HG03095 (cell line): ENCODE measurements at regions not wholly inside any gene's neighbourhood (a gene's known extent, or its start where the extent isn't known, plus 50 kb on each side); places are given as distances from the start of the nearest gene placed in this dataset.
A peak's percentile ranks its signal among the peaks of the same experiment; 100 is the strongest.

ENCODE experiments used
- ATAC-seq: cut with Tn5 transposase; IDR thresholded peaks from one replicate; pipeline ENCODE4 v1.9.1; 2021; ENCODE audit warnings: moderate library complexity; ENCODE audit not compliant: unreplicated experiment

GRCh38 chr3:30350901-30351300 is 255.5 kb upstream of the TGFBR2 start:
- ATAC-seq, result no peak

DNA sequence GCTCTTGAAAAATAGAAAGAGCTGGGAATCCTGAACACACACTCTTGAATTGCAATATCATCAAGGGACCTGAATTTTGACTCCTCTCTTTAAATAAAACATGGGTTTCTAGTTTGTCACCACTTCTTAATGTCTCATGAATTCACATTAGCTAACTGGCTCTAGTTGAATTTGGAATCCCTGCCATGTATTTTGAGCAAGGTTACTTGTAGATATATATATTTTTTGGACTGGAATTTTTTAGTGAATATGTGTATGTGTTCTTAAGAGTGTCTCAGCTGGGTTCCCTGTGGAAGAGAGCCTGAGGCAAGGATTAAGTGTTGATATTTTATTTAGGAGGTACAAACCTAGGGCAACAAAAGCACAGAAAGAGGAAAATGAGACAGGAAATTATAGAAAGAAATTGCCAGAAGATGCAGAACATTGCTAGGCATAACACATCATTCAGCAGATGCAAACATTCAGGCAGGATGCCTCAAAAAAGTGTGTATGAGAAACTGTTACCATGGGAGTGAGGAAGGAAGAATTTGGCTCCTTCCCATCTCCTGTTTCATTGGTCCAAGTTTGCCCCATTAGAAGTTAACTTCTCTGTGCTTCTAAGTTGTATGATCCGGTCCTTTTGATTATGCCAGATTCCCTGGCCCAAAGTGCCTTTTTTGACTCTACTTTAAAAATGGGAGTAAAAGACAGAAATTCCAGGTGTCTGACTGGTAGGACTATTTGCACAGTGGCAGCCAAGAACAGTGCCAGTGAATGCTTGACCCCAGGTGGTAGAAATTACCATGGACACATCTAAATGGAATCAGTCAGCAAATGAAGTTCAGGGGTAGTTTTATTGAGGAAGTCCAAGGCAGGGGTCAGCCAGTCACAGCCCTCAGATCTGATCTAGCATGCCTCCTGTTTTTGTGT is 253.7 kb upstream of the TGFBR2 start:
- no peak for ATAC-seq

GRCh38 chr3:30353711-30354467 is 252.5 kb upstream of the TGFBR2 start:
- ATAC-seq, result peak; percentile 95

DNA sequence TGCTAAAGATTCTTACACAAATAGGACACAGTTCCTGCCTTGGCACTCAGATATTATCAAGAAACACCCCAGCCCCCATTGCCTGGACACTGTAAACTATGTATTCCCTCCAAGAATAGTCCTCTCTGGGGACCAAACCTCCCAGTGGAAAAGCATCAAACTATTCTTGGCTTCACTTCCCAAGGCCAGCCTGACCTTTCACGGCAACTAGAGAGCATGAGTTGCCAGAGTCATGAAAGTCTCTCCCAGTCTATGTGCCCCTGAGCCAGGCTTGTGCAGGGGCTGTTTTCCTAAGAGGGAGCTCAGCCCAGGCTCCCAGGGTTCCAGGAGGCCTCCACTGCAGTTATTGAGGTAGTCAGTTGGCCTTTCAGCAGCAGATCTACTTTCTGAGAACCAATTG is 251.9 kb upstream of the TGFBR2 start:
- no peak for ATAC-seq

GRCh38 chr3:30354972-30355371 is 251.4 kb upstream of the TGFBR2 start:
- no peak for ATAC-seq

- no peak for ATAC-seq
These were observed 250.8 kb upstream of the TGFBR2 start for GRCh38 chr3:30355622-30356021.

DNA sequence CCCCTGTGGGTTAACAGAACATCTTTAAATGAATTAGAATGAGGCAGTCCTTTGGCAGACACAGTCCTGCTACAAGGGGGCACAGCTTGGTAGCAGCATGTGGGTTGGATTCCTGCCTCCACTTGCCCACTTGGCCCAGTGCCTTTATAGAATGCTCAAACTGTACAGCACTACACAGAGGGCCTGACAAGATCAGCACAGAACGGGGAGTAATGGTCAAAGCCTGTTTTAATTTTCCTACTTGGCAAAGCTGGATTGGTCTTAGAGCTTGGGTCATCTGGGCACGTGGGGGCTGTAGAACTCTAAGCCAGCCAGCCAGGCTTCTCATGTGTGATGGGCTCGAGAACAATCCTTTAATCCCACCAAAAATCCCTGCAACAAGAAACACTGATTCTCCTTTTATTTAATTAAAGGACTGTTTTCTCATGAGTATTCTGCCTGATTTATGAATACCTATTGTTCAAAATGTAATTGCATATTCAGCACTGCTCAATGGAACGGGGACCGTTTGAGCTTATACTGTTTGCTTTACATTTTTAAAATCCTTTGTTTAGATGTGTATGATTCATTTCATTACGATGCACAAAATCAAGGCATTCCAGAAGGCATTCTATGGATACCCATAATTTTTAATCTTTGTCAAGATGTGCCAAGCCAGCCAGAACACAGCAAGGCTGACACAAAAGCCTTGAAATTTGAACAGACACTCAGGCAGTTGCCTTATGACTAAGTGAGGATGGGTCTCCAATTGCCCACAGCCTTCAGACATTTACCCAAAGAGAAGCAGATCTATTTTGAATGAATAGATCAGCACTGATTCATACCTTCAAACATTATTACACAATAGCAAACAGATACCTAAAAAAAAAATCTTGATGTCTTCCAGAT is 249.3 kb upstream of the TGFBR2 start:
- no peak for ATAC-seq

DNA sequence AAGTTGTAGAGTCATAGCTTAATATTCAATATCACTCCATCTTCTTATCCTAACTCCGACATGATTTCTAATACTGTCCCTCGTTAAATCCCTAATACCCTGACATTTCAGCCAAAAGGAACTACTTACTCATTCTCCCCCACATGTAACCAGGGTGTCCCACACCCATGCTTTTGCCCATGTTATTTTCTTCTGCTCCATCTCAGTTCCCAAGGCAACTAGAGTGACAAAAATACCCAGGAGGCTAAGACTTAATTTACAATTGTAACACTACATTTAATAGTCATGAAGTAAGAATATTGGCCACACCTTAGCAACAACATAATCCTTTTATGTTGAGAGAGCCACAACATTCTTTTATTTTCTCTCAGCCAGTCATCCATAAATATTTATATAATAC is 248.5 kb upstream of the TGFBR2 start:
- ATAC-seq, result no peak

DNA sequence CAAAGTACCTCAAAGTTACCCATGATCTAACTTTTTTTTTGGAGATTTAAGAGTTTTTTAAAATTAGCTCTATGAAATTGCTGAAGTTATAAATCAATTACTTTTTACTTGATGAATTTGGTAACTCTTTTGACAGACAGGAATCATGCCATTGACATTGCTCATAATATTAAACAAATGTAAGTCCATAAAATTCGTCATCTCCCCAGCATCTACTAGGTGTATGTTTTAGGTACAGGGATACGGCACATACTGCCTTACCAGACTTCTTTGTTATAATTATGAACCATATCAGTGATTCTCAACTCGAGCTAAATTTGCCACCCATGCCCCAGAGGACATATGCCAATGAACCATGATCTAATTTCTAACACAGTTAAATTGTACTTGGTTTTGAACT is 247.5 kb upstream of the TGFBR2 start:
- no peak for ATAC-seq

DNA sequence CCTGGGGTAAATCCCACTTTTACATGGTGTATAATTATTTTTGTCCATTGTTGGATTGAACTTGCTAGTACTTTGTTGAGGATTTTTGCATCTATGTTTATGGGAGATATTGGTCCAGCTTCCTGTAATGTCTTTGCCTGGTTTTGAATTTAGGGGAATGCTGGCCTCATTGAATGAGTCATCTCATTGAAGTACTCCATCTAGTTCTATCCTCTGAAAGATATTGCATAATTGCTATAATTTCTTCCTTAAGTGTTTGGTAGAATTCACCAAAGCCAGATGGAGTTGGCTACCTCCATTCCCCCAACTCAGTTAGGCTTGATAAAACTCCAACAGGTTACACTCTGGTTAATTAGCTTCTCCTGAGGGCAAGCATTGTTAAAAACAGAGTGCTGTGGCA is 237.4 kb upstream of the TGFBR2 start:
- no peak for ATAC-seq

DNA sequence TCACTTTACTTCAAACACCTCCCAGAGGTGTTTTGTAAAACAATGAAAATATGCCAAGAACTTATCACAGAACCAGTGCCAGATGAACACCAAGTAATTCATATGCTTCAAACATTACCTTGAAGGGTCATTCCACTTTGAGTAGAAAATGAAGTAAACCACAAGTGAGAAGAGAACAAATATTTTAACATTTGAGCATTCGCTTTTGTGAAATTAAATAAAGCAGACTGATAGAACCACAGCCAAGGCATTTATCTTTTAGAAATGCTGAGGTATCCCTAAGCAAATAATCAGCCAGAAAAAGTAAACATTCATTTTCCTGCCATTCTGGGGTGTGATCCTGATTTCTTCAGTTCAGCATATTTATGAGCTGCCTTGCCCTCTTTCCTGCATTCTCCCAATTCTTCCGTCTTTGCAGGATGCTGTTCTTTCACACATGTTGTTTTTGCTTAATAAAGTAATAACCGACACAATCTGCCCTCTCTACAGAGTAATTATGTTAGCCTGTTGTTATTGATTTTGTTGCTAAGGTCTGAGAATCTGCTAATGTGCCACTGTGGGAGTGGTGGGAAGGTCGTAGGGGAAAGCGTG is 235.6 kb upstream of the TGFBR2 start:
- no peak for ATAC-seq

GRCh38 chr3:30372837-30373236 is 233.6 kb upstream of the TGFBR2 start:
- ATAC-seq, result no peak

DNA sequence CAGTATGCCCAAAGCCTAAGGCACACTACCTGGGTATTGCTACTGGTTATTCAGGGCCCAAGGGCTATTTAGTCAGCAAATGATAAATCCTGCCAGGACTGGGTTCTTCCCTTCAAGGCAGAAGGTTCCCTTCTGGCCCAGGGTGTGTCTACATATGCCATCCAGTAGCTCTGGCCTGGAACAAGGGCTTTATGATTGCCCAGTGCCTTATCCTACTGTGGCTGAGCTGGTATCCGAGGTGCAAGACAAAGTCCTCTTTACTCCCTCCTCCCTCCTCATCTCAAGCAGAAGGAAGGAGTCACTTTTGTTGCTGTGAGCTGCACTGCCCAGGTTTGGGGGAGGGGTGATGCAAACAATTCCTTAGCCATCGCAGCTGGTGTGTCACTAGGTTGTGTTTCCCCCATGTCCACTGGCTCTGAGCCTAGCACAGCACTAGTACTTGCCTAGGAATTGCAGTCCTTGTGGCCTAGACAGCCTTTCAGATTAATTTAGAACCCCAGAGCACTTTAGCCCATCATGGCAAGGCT is 221.8 kb upstream of the TGFBR2 start:
- no peak for ATAC-seq

GRCh38 chr3:30393079-30393478 is 213.3 kb upstream of the TGFBR2 start:
- ATAC-seq, result no peak

- ATAC-seq, result no peak
These were observed 209.4 kb upstream of the TGFBR2 start for GRCh38 chr3:30397030-30397429.

GRCh38 chr3:30399394-30400181 is 206.8 kb upstream of the TGFBR2 start:
- no peak for ATAC-seq

DNA sequence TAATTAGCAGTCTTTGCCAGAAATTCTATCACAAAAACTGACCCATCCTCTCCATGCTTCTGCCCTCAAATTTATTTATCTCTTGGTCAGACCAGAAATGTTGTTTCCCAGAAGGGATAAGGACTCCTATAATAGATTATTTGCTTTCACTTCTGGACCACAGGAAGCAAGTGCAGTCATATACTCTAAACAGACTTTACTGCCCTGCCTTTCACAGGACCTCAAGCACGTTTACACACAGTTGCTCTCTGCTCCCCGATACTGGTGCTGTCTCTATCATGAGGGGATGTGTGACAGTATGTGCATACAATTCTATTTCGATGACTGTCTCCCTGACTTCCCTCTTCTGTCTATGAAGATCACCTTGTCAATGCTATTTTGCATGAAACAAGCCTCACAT is 205.5 kb upstream of the TGFBR2 start:
- ATAC-seq, result no peak

GRCh38 chr3:30401971-30402370 is 204.4 kb upstream of the TGFBR2 start:
- no peak for ATAC-seq

- ATAC-seq, result no peak
These were observed 198.8 kb upstream of the TGFBR2 start for GRCh38 chr3:30407651-30408050.

GRCh38 chr3:30408105-30408557 is 198.3 kb upstream of the TGFBR2 start:
- ATAC-seq, result no peak
